ENCODE measurements at regions not wholly inside any gene's neighbourhood (a gene's known extent, or its start where the extent isn't known, plus 50 kb on each side); places are given as distances from the start of the nearest gene placed in this dataset.

- TF ChIP-seq CHD7 (IDR thresholded peaks at IDR 0.05; ENCODE audit: insufficient replicate concordance, low read length): no peak
- no peak for TF ChIP-seq TEAD4 (IDR thresholded peaks at IDR 0.05; ENCODE audit: low read depth, low read length)
- no peak for TF ChIP-seq CTBP2 (IDR thresholded peaks at IDR 0.05; ENCODE audit: borderline replicate concordance, insufficient read depth, insufficient read length, low read length)
- TF ChIP-seq ASH2L (IDR thresholded peaks at IDR 0.05; ENCODE audit: low read length): no peak
- TF ChIP-seq SIX5 (IDR thresholded peaks at IDR 0.05; ENCODE audit: low read depth, low read length): no peak
- TF ChIP-seq CBX8 (IDR thresholded peaks at IDR 0.05; ENCODE audit: borderline replicate concordance, low read depth, low read length): no peak
Measured at GRCh38 chr3:23003733-23004046, 199.4 kb upstream of the UBE2E2 start (continued).

All from H1 (cell line).